ENCODE measurements at regions not wholly inside any gene's neighbourhood (a gene's known extent, or its start where the extent isn't known, plus 50 kb on each side); places are given as distances from the start of the nearest gene placed in this dataset.
"Not testable (repeated sequence)": the region's sequence is repeated elsewhere in the genome, so short reads cannot be mapped to it uniquely, and the experiment has no call there.

GRCh38 chr11:33987545-33987944 lies 64.0 kb upstream of the CAPRIN1 start:
- H3K4me1 ChIP-seq (ENCODE audit: control insufficient read depth, insufficient read depth, low read length): peaks cover 3% of the 10 kb centered on the region
- no peak overlapping the region for H3K9ac ChIP-seq (ENCODE audit: low read length)
- no peak for DNase-seq (ENCODE audit: low read depth)
- no peaks in the 10 kb centered on the region for H3K9me3 ChIP-seq (ENCODE audit: control insufficient read depth, low read length)
- H3K36me3 ChIP-seq (ENCODE audit: control insufficient read depth, insufficient read depth, low read length, severe bottlenecking): no peaks in the 10 kb centered on the region
- peaks cover 9% of the 10 kb centered on the region for H3K27me3 ChIP-seq (replicated peaks; ENCODE audit: control insufficient read depth, insufficient read depth, low read length)
- H3K4me3 ChIP-seq (ENCODE audit: low read length): no peak overlapping the region

- not testable (repeated sequence) for H3K4me1 ChIP-seq (ENCODE audit: control insufficient read depth, insufficient read depth, low read length); DNase-seq (ENCODE audit: low read depth); H3K9ac ChIP-seq (ENCODE audit: low read length); H3K4me3 ChIP-seq (ENCODE audit: low read length); H3K9me3 ChIP-seq (ENCODE audit: control insufficient read depth, low read length); H3K36me3 ChIP-seq (ENCODE audit: control insufficient read depth, insufficient read depth, low read length, severe bottlenecking); H3K27me3 ChIP-seq (replicated peaks; ENCODE audit: control insufficient read depth, insufficient read depth, low read length)
Observed at GRCh38 chr11:33986597-33987501, 64.7 kb upstream of the CAPRIN1 start.

GRCh38 chr11:33984682-33985389 lies 66.7 kb upstream of the CAPRIN1 start:
- Histone ChIP-seq H3K9ac (ENCODE audit: low read length) (no peak overlapping the region), H3K27me3 (replicated peaks; ENCODE audit: control insufficient read depth, insufficient read depth, low read length) (peaks cover 21% of the 10 kb centered on the region), H3K36me3 (ENCODE audit: control insufficient read depth, insufficient read depth, low read length, severe bottlenecking) (no peaks in the 10 kb centered on the region), H3K4me1 (ENCODE audit: control insufficient read depth, insufficient read depth, low read length) (peaks cover 3% of the 10 kb centered on the region), H3K4me3 (ENCODE audit: low read length) (no peak overlapping the region), H3K9me3 (ENCODE audit: control insufficient read depth, low read length) (no peaks in the 10 kb centered on the region)
- peak; percentile 20 for DNase-seq (ENCODE audit: low read depth)

- Histone ChIP-seq H3K4me1 (ENCODE audit: control insufficient read depth, insufficient read depth, low read length) (peaks cover 5% of the 10 kb centered on the region), H3K27me3 (replicated peaks; ENCODE audit: control insufficient read depth, insufficient read depth, low read length) (peaks cover 30% of the 10 kb centered on the region), H3K4me3 (ENCODE audit: low read length) (no peak overlapping the region), H3K36me3 (ENCODE audit: control insufficient read depth, insufficient read depth, low read length, severe bottlenecking) (no peaks in the 10 kb centered on the region), H3K9ac (ENCODE audit: low read length) (no peak overlapping the region), H3K9me3 (ENCODE audit: control insufficient read depth, low read length) (no peaks in the 10 kb centered on the region)
- DNase-seq (ENCODE audit: low read depth): no peak
Observed at GRCh38 chr11:33982661-33983060, 68.9 kb upstream of the CAPRIN1 start.

GRCh38 chr11:33980897-33981296 lies 70.6 kb upstream of the CAPRIN1 start:
- Histone ChIP-seq H3K9ac (ENCODE audit: low read length) (no peak overlapping the region), H3K36me3 (ENCODE audit: control insufficient read depth, insufficient read depth, low read length, severe bottlenecking) (no peaks in the 10 kb centered on the region), H3K4me1 (ENCODE audit: control insufficient read depth, insufficient read depth, low read length) (peaks cover 17% of the 10 kb centered on the region), H3K27me3 (replicated peaks; ENCODE audit: control insufficient read depth, insufficient read depth, low read length) (peaks cover 27% of the 10 kb centered on the region), H3K9me3 (ENCODE audit: control insufficient read depth, low read length) (no peaks in the 10 kb centered on the region), H3K4me3 (ENCODE audit: low read length) (no peak overlapping the region)
- DNase-seq (ENCODE audit: low read depth): no peak

GRCh38 chr11:33978376-33978775 lies 73.2 kb upstream of the CAPRIN1 start:
- H3K4me3 ChIP-seq (ENCODE audit: low read length): no peak overlapping the region
- no peaks in the 10 kb centered on the region for H3K36me3 ChIP-seq (ENCODE audit: control insufficient read depth, insufficient read depth, low read length, severe bottlenecking)
- peaks cover 24% of the 10 kb centered on the region for H3K27me3 ChIP-seq (replicated peaks; ENCODE audit: control insufficient read depth, insufficient read depth, low read length)
- H3K9me3 ChIP-seq (ENCODE audit: control insufficient read depth, low read length): no peaks in the 10 kb centered on the region
- H3K9ac ChIP-seq (ENCODE audit: low read length): no peak overlapping the region
- DNase-seq (ENCODE audit: low read depth): no peak
- H3K4me1 ChIP-seq (ENCODE audit: control insufficient read depth, insufficient read depth, low read length): peaks cover 17% of the 10 kb centered on the region

GRCh38 chr11:33977676-33978075 lies 73.9 kb upstream of the CAPRIN1 start:
- DNase-seq (ENCODE audit: low read depth): no peak
- Histone ChIP-seq H3K36me3 (ENCODE audit: control insufficient read depth, insufficient read depth, low read length, severe bottlenecking) (no peaks in the 10 kb centered on the region), H3K4me3 (ENCODE audit: low read length) (no peak overlapping the region), H3K4me1 (ENCODE audit: control insufficient read depth, insufficient read depth, low read length) (peaks cover 14% of the 10 kb centered on the region), H3K9me3 (ENCODE audit: control insufficient read depth, low read length) (no peaks in the 10 kb centered on the region), H3K9ac (ENCODE audit: low read length) (no peak overlapping the region), H3K27me3 (replicated peaks; ENCODE audit: control insufficient read depth, insufficient read depth, low read length) (peaks cover 24% of the 10 kb centered on the region)

GRCh38 chr11:33976495-33977199 lies 74.9 kb upstream of the CAPRIN1 start:
- Histone ChIP-seq H3K36me3 (ENCODE audit: control insufficient read depth, insufficient read depth, low read length, severe bottlenecking) (no peaks in the 10 kb centered on the region), H3K9ac (ENCODE audit: low read length) (no peak overlapping the region), H3K4me1 (ENCODE audit: control insufficient read depth, insufficient read depth, low read length) (peaks cover 14% of the 10 kb centered on the region), H3K9me3 (ENCODE audit: control insufficient read depth, low read length) (no peaks in the 10 kb centered on the region), H3K4me3 (ENCODE audit: low read length) (no peak overlapping the region), H3K27me3 (replicated peaks; ENCODE audit: control insufficient read depth, insufficient read depth, low read length) (peaks cover 24% of the 10 kb centered on the region)
- DNase-seq (ENCODE audit: low read depth): peak; percentile 81

GRCh38 chr11:33974804-33975203 lies 76.7 kb upstream of the CAPRIN1 start:
- H3K4me1 ChIP-seq (ENCODE audit: control insufficient read depth, insufficient read depth, low read length): peaks cover 14% of the 10 kb centered on the region
- DNase-seq (ENCODE audit: low read depth): no peak

GRCh38 chr11:33971530-33971929 lies 79.7 kb upstream of the LMO2 start:
- H3K4me1 ChIP-seq (ENCODE audit: control insufficient read depth, insufficient read depth, low read length); DNase-seq (ENCODE audit: low read depth); H3K9ac ChIP-seq (ENCODE audit: low read length); H3K36me3 ChIP-seq (ENCODE audit: control insufficient read depth, insufficient read depth, low read length, severe bottlenecking); H3K4me3 ChIP-seq (ENCODE audit: low read length); H3K9me3 ChIP-seq (ENCODE audit: control insufficient read depth, low read length): not testable (repeated sequence)
- H3K27me3 ChIP-seq (replicated peaks; ENCODE audit: control insufficient read depth, insufficient read depth, low read length): peaks cover 10% of the 10 kb centered on the region

More at GRCh38 chr11:33974804-33975203, 76.7 kb upstream of the CAPRIN1 start:
- Histone ChIP-seq H3K9me3 (ENCODE audit: control insufficient read depth, low read length) (no peaks in the 10 kb centered on the region), H3K36me3 (ENCODE audit: control insufficient read depth, insufficient read depth, low read length, severe bottlenecking) (no peaks in the 10 kb centered on the region), H3K9ac (ENCODE audit: low read length) (no peak overlapping the region), H3K27me3 (replicated peaks; ENCODE audit: control insufficient read depth, insufficient read depth, low read length) (peaks cover 14% of the 10 kb centered on the region), H3K4me3 (ENCODE audit: low read length) (no peak overlapping the region)

- Histone ChIP-seq H3K9ac (ENCODE audit: low read length) (no peak overlapping the region), H3K9me3 (ENCODE audit: control insufficient read depth, low read length) (no peaks in the 10 kb centered on the region), H3K27me3 (replicated peaks; ENCODE audit: control insufficient read depth, insufficient read depth, low read length) (peaks cover 10% of the 10 kb centered on the region), H3K4me3 (ENCODE audit: low read length) (no peak overlapping the region), H3K4me1 (ENCODE audit: control insufficient read depth, insufficient read depth, low read length) (peaks cover 2% of the 10 kb centered on the region), H3K36me3 (ENCODE audit: control insufficient read depth, insufficient read depth, low read length, severe bottlenecking) (no peaks in the 10 kb centered on the region)
- DNase-seq (ENCODE audit: low read depth): peak; percentile 74
Observed at GRCh38 chr11:33970984-33971466, 79.1 kb upstream of the LMO2 start.

All from adipocyte (in vitro differentiated cells).